ENCODE measurements at regions not wholly inside any gene's neighbourhood (a gene's known extent, or its start where the extent isn't known, plus 50 kb on each side); places are given as distances from the start of the nearest gene placed in this dataset.
"Not testable (repeated sequence)": the region's sequence is repeated elsewhere in the genome, so short reads cannot be mapped to it uniquely, and the experiment has no call there.

GRCh38 chr2:95686056-95686825 is 94.4 kb downstream of the TRIM43 start:
- not testable (repeated sequence) for DNase-seq

DNA sequence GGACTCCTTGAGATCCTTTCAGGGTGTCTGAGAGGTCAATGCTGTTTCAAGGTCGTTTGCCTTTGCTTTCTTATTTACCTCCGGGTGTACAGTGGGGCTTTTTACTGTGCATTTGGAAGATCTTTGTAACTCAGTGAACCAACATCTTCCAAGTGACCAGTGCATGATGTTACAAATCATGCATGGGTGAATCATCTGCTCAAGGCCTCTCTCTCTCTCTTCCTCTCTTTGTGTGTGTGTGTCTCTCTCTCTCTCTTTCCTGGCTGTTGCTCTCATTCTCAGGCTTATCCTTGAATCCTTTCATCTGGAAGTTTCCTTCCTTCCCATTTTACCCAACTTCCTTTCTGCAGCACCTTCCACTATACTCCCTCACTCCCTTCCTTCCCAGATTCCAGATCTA is 96.1 kb downstream of the TRIM43 start:
- DNase-seq: not testable (repeated sequence)

DNA sequence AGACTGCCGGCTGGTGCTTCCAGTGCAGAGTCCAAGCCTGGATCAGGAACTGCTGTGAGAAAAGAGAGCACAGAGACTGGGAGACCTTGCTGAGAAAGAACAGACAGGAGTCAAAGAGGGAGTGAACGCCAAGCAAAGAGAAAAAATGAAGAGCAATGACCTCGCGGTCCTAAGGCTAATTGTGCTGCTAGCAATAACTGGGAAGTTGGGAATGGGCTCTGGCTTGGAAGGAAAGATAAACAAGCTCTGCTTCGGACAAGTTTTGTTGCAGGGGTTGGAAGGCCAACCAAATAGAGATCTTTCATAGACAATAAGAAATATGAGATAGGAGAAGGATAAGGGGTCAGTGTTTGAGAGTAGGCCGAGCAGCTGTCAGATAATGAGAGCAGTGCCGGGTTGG is 99.4 kb downstream of the TRIM43 start:
- DNase-seq: not testable (repeated sequence)

- DNase-seq: not testable (repeated sequence)
These were observed 101.5 kb downstream of the TRIM43 start for GRCh38 chr2:95693071-95693846.

GRCh38 chr2:95695613-95696012 is 103.8 kb downstream of the TRIM43 start:
- no peak for DNase-seq

DNA sequence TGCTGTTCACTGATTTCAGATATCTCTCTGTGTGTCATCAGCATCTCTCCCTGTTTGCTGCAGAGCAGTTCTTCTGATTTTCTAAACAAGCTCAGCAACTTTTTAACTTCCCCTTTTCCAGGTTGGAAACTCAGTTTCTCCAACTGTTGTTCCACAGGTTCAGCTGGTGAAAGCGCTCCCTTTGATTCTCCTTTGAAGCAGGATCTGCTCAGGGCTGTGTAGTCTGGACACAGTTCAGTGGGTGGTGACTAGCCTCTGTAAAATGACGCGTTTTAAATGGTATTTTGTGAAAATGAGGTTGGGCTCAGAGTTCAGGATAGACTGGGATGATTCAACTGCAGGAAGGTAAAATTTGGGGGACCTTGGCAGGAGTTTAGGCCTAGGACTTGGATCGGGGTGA is 106.3 kb downstream of the TRIM43 start:
- DNase-seq: no peak

GRCh38 chr2:95699201-95700184 is 107.7 kb downstream of the TRIM43 start:
- not testable (repeated sequence) for DNase-seq

DNA sequence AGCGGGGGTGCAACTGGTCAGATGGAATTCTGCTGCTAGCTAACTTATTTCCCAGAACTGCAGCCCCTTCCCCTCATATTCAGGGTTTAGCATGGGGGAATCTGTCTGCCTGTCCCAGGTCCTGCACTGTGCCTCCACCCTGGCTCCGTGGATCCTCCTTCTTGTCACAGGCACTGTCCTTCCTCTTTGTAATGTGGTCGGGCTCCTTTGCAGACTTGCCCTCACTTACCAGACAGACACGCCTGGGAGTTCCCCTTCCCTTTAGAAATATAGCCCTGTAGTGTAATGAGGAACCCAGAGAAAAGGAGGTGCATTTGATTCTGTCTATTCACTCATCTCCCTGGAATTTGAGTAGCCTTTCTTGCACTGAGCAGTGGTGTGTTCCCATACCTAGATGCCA is 108.7 kb downstream of the TRIM43 start:
- no peak for DNase-seq

DNA sequence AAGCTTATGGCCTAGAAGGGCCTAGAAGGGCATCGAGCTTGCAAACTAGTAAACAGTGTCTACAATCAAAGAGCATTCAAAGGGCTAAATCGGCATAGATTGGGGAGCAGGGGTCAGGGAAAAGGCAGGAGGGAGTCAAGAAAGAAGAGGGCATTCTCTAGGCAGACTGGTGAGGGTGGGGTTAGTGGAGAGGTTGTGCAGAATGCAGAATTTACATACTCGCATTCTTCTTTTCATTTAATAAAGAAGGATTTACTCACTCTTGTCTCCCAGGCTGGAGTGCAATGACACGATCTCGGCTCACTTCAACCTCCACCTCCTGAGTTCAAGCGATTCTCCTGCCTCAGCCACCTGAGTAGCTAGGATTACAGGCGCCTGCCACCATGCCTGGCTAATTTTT is 110.7 kb downstream of the TRIM43 start:
- DNase-seq: no peak

DNA sequence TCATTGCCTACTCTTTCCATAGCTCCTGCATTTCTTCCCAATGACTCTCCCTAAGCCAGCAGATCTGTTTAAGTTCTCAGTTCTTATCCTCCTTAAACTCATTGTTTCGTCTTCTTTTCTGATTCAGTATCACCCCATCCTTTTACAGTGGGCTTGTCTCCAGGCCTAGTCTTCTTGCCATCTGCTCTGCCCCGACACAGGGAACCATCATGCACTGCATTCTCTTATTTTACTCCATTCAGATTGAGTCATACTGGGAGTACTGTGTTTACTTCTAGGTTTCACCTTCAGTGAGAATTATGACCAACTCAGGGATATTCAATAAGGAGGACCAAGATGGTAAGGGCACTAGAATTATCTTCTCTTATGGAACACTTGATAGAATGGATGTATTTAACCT is 115.4 kb downstream of the TRIM43 start:
- not testable (repeated sequence) for DNase-seq

GRCh38 chr2:95707837-95708236 is 116.0 kb downstream of the TRIM43 start:
- DNase-seq: no peak

- no peak for DNase-seq
These were observed 118.0 kb downstream of the TRIM43 start for GRCh38 chr2:95709831-95710230.

GRCh38 chr2:95713470-95714177 is 121.8 kb downstream of the TRIM43 start:
- not testable (repeated sequence) for DNase-seq

DNA sequence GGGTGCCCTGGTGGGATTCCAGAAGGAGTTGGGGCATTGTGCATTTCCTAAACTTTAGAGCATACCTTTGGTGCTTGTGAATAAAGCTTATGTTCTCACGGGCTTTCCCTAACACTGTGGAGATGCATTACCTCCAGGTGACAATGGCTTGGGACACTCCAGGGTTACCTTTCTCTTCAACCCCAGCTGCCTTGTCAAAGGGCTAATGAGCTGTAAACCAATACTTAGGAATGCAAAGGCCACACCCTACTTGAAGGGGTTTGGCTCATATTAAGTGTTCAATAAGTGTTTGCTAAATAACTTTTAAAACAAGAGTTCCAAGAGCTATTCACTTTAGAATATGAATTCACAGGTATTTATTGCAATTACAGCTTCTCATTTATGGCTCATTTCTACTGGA is 122.6 kb downstream of the TRIM43 start:
- not testable (repeated sequence) for DNase-seq

DNA sequence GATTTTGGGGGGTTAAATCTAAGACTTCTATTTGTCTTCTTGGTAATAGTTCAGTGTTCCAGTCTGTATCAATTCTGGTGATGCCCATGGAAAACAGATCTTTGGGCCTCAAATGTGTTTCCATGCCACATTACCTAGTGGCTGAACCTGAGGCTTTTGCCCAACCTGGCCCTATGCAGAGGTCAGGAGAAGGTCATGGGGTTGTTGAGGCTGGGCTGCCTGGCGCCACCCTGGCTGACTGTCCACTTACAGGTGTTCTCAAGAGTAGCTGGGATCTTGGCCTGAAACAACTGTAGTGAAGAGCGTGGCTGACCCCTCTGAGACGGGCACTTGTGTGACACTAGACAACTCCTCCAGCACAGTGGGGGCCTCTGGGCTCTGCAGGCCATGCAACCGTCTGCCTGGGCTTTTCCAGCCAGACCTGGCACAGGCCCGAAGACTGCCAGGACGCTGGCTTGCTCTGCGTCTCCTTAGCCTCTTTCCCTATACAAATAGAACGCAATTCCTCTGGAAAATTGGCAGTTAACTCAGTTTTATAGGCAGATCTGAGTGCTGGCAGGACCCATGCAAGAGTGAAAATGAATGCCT is 127.8 kb downstream of the TRIM43 start:
- no peak for DNase-seq

DNA sequence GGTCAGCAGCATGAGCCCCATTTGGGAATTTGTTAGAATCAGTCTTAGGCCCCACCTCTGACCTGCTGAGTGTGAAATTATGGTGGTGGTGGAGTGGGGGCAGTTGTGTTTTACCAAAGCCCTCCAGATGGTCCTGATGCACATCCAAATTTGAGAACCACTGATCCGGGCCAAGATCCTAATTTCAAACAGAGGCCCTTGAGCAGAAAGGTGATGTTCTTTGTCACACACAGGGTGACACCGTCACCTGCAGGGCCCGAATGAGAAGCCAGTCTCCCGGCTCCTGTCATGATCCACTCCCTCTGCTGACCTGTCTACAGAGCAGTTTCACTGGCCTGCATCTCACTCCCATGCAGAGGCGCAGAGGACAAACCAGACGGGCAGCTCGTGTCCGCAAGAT is 129.9 kb downstream of the TRIM43 start:
- no peak for DNase-seq

DNA sequence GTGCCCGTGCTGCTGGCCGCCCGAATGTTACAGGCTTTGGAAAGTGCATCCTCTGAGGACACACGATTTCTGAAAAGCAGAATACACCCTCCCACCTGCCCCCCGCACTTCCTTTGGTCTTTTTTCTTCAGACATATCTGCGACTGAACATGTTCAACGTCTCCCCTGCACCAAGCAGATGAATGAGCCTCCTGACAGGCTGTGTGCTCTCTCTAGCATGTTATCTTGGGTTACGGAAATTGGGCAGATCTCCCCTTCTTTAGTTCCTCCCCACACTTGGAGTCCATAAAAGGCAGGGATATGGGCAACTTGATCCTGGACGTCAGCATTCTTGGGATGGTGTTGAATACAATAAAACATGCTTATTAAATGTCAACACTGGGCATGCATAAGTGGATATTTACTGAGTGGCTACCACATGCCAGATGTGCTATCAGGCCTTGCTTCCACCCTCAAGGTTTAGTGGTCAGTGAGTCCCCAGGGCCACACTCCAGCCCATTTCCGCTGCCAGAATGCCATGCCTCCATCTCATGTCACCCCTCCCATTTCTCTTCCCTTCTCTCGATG is 130.4 kb downstream of the TRIM43 start:
- DNase-seq: no peak

DNA sequence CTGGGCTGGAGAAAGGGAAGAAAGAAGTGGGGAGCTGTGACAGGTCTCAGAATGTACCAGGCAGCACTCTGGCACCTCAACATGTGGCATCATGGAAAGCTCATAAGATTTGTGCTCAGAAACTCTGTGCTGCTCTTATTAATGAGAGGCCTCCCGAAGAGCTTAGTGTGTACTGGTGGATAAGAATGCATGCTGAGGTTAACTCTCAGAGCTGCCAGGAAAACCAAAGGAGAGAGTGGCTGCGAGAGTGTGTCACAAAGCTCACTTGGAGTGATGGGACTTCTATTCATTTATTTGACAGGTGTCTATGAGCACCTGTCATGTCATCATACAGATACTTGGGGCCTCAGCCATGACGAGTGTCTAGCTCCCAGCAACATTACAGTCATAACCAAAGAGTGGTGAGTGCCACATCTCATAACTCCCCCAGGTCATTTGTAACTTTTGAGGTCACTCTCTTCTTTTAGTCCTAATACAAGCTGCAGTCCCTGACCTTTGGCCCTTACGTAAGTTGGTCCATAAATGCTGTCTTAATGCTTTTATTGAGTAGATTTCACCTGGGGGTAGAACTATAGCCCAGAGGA is 131.9 kb downstream of the TRIM43 start:
- not testable (repeated sequence) for DNase-seq

DNA sequence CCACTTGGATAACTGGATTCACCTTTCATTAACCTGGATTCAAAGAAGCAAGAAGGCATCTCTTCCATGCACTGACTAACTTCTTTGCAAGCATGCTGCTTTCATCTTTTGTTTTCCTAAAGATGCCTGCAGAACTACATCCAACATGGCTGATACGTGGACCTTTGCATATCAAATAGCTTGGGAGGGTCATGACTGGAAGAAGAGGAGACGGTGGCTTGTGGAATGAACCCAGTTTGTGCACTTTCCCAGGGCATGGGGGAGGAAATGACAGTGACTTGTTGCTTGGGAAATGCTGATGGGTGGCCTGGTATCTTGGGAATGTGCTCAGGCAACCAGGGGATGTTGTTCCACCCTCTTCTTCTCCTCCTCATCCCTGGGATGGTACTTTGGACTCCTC is 133.4 kb downstream of the TRIM43 start:
- not testable (repeated sequence) for DNase-seq

GRCh38 chr2:95725677-95726076 is 133.9 kb downstream of the TRIM43 start:
- DNase-seq: not testable (repeated sequence)

GRCh38 chr2:95727420-95727819 is 135.6 kb downstream of the TRIM43 start:
- not testable (repeated sequence) for DNase-seq

All from NCI-H2107 (cell line).